ENCODE measurements at regions not wholly inside any gene's neighbourhood (a gene's known extent, or its start where the extent isn't known, plus 50 kb on each side); places are given as distances from the start of the nearest gene placed in this dataset.

DNA sequence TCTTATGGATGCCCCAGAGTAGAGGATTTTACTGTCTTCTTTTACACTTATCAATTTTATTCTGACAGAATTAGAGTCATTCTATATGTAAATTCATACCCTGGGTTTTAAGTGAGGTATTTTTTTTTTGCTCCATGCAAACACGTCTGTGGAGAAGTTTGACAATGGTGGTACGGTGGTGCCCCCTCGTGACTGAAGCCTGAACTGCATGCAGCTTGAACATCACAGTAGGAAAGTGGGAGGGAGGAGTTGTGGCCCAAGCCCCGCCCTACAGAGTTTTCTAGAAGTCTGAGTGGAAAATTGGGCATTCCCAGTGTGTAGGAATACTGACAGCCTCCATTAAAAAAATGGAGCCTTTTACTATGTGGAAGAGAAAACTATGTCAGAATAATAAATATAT is 73.3 kb upstream of the RAB40AL start:
- no peak overlapping the region for H3K4me3 ChIP-seq (ENCODE audit: low read depth, low read length)
- no peaks in the 10 kb centered on the region for H3K27me3 ChIP-seq (ENCODE audit: insufficient read depth, low read depth, severe bottlenecking)
- no peaks in the 10 kb centered on the region for H3K9me3 ChIP-seq (ENCODE audit: severe bottlenecking)
- peak; percentile 75 for TF ChIP-seq CTCF (IDR thresholded peaks at IDR 0.05; ENCODE audit: low read depth, low read length)
- DNase-seq = peak; percentile 84
- H3K36me3 ChIP-seq = no peaks in the 10 kb centered on the region; the same call in 1 of the 2 replicates
- no peak overlapping the region for H3K27ac ChIP-seq

DNA sequence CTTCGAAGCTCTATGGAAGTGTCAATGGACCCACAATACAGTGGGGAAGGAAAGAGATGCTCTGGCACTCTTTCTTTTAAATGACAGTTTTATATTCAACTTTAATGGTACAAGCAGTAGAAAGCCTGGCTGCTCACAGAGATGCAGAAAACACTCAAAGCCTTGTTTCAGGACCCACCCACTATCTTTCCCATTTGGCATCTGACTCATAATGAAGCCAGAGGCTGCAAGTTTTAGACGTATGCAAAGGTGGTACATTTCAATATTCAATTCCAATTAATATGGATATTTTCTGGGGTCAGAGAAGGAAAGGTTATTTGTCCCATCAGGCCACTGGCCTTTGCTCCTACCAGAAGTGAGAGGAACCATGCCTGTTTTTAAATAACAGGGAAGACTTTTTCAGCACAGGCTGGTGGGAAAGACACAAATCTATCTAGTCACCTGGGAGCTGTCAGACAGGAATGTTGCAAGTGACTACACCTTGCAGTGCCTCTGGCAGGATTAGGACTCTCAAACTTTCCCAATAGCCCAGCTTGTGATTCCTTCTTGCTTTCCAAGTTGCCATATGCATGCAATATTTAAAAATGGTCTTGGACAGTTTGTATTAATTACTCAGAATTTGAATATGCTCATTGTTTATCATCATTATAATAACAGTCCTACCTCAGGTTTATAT is 70.0 kb upstream of the RAB40AL start:
- H3K9me3 ChIP-seq (ENCODE audit: severe bottlenecking) = no peaks in the 10 kb centered on the region
- TF ChIP-seq CTCF (IDR thresholded peaks at IDR 0.05; ENCODE audit: low read depth, low read length) = no peak
- no peak overlapping the region for H3K27ac ChIP-seq

DNA sequence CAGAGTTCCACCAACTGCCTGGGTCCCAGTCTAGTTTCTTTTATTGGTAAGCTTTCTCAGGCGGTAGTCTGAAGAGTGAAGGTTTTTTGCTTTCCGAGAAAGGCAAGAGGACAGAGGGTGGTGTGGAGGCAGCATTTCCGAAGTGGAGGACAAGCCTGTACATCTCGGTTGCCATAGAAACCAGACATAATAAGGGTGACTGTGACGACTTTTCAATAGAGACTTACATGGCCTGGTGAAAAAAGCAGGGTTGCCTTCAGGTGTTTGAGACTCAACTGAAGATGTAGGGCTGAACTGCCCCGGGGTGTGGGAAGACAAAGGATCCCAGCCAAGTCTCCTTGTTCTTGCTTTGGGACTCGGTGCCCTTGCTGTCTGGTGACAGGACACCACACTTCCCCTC is 53.6 kb upstream of the RAB40AL start:
- Histone ChIP-seq H3K4me3 (ENCODE audit: low read depth, low read length) (no peak overlapping the region), H3K27me3 (ENCODE audit: insufficient read depth, low read depth, severe bottlenecking) (no peaks in the 10 kb centered on the region), H3K9me3 (ENCODE audit: severe bottlenecking) (no peaks in the 10 kb centered on the region), H3K36me3 (no peaks in the 10 kb centered on the region), H3K27ac (no peak overlapping the region)
- no peak for TF ChIP-seq CTCF (IDR thresholded peaks at IDR 0.05; ENCODE audit: low read depth, low read length)
- no peak for DNase-seq

More for the DNA sequence above, 70.0 kb upstream of the RAB40AL start:
- Histone ChIP-seq H3K36me3 (no peaks in the 10 kb centered on the region), H3K4me3 (ENCODE audit: low read depth, low read length) (no peak overlapping the region), H3K27me3 (ENCODE audit: insufficient read depth, low read depth, severe bottlenecking) (no peaks in the 10 kb centered on the region)
- DNase-seq = no peak
